ENCODE measurements at regions not wholly inside any gene's neighbourhood (a gene's known extent, or its start where the extent isn't known, plus 50 kb on each side); places are given as distances from the start of the nearest gene placed in this dataset.
"Not testable (repeated sequence)": the region's sequence is repeated elsewhere in the genome, so short reads cannot be mapped to it uniquely, and the experiment has no call there.

- no peak for FAIRE-seq
Observed at GRCh38 chr3:106125321-106125720, 256.5 kb upstream of the CBLB start.

GRCh38 chr3:106126067-106126845 is 257.4 kb upstream of the CBLB start:
- FAIRE-seq = no peak

GRCh38 chr3:106126846-106127235 is 258.0 kb upstream of the CBLB start:
- no peak for FAIRE-seq

GRCh38 chr3:106129939-106130338 is 261.1 kb upstream of the CBLB start:
- FAIRE-seq = no peak

GRCh38 chr3:106130384-106131198 is 261.8 kb upstream of the CBLB start:
- FAIRE-seq = peak; percentile 46

- no peak for FAIRE-seq
Observed at GRCh38 chr3:106135451-106136160, 266.8 kb upstream of the CBLB start.

- no peak for FAIRE-seq
Observed at GRCh38 chr3:106139826-106140225, 271.0 kb upstream of the CBLB start.

GRCh38 chr3:106140431-106140830 is 271.6 kb upstream of the CBLB start:
- no peak for FAIRE-seq

GRCh38 chr3:106144030-106144429 is 275.2 kb upstream of the CBLB start:
- FAIRE-seq = no peak

- not testable (repeated sequence) for FAIRE-seq
Observed at GRCh38 chr3:106148440-106149082, 279.7 kb upstream of the CBLB start.

- FAIRE-seq = no peak
Observed at GRCh38 chr3:106157411-106157810, 288.6 kb upstream of the CBLB start.

GRCh38 chr3:106160396-106160795 is 291.6 kb upstream of the CBLB start:
- no peak for FAIRE-seq

- FAIRE-seq = no peak
Observed at GRCh38 chr3:106161246-106161645, 292.4 kb upstream of the CBLB start.

GRCh38 chr3:106167728-106168127 is 298.9 kb upstream of the CBLB start:
- FAIRE-seq = no peak

- FAIRE-seq = no peak
Observed at GRCh38 chr3:106168962-106169750, 300.3 kb upstream of the CBLB start.

- no peak for FAIRE-seq
Observed at GRCh38 chr3:106170636-106171035, 301.8 kb upstream of the CBLB start.

- no peak for FAIRE-seq
Observed at GRCh38 chr3:106172101-106172500, 303.3 kb upstream of the CBLB start.

GRCh38 chr3:106172780-106173179 is 304.0 kb upstream of the CBLB start:
- no peak for FAIRE-seq

- FAIRE-seq = no peak
Observed at GRCh38 chr3:106175276-106175675, 306.5 kb upstream of the CBLB start.

- no peak for FAIRE-seq
Observed at GRCh38 chr3:106176734-106177133, 307.9 kb upstream of the CBLB start.

- FAIRE-seq = no peak
Observed at GRCh38 chr3:106182950-106183511, 314.2 kb upstream of the CBLB start.

Data from A204.1 (cell line).